ENCODE measurements at regions not wholly inside any gene's neighbourhood (a gene's known extent, or its start where the extent isn't known, plus 50 kb on each side); places are given as distances from the start of the nearest gene placed in this dataset.

DNA sequence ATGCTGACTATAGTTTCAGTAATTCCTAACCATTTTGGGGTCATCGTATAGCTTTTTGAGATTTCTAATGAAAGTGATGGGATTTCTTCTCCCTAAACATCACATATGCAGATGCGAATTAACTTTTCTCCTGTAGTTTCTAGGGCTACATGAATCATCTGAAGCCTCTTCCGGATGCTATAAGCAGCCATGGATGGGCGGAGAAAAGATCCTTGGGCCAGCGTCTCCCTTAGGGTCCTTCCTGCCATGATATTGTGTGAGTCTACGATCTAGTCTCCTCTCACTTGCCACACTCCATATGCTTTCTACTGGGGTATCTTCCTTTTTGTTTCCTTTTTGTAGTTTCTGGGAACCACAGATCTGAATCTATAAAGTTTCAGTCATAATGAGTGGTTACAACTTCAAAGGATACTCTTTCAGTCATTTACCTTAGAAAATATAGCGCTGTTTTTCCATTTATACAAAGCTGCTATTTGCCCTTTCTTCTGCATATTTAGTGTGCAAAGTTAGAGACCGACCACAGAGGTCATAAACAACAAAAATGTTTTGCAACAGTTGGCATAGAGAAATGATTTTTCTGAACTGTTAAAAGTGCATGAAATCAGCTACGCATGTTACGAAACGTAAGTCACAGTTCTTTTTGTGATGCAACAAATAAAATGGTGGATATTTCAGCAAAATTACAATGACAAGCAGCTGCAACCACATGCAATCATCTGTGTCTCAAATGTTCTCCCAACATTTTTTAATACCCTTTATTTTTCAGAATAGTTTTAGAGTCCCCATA, 396.2 kb upstream of the SLC35B3 start:
- in situ Hi-C loops (cut with HindIII; ENCODE audit: low pct_unique_long_range_greater_than_20kb, low sequenced_read_pairs) (no loop called here), intact Hi-C loops (cut with micrococcal nuclease; ENCODE audit: unreplicated experiment) (no loop called here)
- CTCF ChIA-PET, result no interaction called here

DNA sequence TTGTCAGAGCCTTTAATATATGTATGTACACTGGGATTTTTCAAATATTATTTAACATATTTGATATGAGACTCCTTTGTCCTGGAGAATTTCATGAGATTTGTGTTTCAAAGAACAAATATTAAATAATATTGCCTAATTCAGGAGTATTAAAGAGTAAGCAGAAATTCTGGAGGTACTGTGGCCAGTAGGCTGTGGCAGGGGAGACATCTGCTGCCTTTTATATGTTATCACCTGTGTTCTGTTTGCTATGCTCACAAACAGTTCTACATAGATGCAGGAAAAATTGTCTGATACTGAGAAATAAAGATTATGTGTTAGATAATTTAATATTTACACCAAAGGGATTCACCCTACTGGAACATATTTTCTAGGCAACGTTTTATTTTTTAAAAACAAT, 395.4 kb upstream of the SLC35B3 start:
- in situ Hi-C loops (cut with HindIII; ENCODE audit: low pct_unique_long_range_greater_than_20kb, low sequenced_read_pairs), result no loop called here
- no TSS peak for BruUV-seq (replicated peaks)
- Histone ChIP-seq H3K4me1 (ENCODE audit: control insufficient read depth, insufficient read depth, low read length) (no peaks in the 10 kb centered on the region), H3K36me3 (ENCODE audit: control insufficient read depth, insufficient read depth, low read length) (no peaks in the 10 kb centered on the region), H3K27ac (ENCODE audit: low read length) (no peak overlapping the region), H3K27me3 (ENCODE audit: control insufficient read depth, insufficient read depth, low read length) (peaks cover 4% of the 10 kb centered on the region; the same call in 1 of the 2 replicates), H3K4me3 (ENCODE audit: low read depth in 2 of 2, low read length in 2 of 2) (no peak overlapping the region), H3K9me3 (ENCODE audit: control insufficient read depth, insufficient read depth, low read depth, low read length) (no peaks in the 10 kb centered on the region)
- ATAC-seq (no peak), DNase-seq (ENCODE audit: low read depth, low spot score) (no peak)
- TF ChIP-seq SIN3A (IDR thresholded peaks at IDR 0.05; ENCODE audit: borderline replicate concordance, insufficient read depth, low read depth, low read length), result no peak
- TF ChIP-seq, protein P1, sequence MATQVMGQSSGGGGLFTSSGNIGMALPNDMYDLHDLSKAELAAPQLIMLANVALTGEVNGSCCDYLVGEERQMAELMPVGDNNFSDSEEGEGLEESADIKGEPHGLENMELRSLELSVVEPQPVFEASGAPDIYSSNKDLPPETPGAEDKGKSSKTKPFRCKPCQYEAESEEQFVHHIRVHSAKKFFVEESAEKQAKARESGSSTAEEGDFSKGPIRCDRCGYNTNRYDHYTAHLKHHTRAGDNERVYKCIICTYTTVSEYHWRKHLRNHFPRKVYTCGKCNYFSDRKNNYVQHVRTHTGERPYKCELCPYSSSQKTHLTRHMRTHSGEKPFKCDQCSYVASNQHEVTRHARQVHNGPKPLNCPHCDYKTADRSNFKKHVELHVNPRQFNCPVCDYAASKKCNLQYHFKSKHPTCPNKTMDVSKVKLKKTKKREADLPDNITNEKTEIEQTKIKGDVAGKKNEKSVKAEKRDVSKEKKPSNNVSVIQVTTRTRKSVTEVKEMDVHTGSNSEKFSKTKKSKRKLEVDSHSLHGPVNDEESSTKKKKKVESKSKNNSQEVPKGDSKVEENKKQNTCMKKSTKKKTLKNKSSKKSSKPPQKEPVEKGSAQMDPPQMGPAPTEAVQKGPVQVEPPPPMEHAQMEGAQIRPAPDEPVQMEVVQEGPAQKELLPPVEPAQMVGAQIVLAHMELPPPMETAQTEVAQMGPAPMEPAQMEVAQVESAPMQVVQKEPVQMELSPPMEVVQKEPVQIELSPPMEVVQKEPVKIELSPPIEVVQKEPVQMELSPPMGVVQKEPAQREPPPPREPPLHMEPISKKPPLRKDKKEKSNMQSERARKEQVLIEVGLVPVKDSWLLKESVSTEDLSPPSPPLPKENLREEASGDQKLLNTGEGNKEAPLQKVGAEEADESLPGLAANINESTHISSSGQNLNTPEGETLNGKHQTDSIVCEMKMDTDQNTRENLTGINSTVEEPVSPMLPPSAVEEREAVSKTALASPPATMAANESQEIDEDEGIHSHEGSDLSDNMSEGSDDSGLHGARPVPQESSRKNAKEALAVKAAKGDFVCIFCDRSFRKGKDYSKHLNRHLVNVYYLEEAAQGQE (IDR thresholded peaks at IDR 0.05; ENCODE audit: insufficient read depth in 1 of 2, low read depth in 2 of 2, low read length in 1 of 2), result no peak
- TF ChIP-seq TCF7L2 (IDR thresholded peaks at IDR 0.05; ENCODE audit: low read depth, low read length), result no peak
- no peak for TF ChIP-seq CTCF (IDR thresholded peaks at IDR 0.05)
- TF ChIP-seq POLR2AphosphoS5 (IDR thresholded peaks at IDR 0.05; ENCODE audit: low read depth, low read length), result no peak
- ChIA-PET CTCF (no interaction called here), POLR2A (no interaction called here)
- intact Hi-C loops (cut with micrococcal nuclease; ENCODE audit: unreplicated experiment), result no loop called here

More for the DNA sequence above, 396.2 kb upstream of the SLC35B3 start:
- Histone ChIP-seq H3K4me3 (ENCODE audit: low read depth in 2 of 2, low read length in 2 of 2) (no peak overlapping the region), H3K9me3 (ENCODE audit: control insufficient read depth, insufficient read depth, low read depth, low read length) (no peaks in the 10 kb centered on the region), H3K27me3 (ENCODE audit: control insufficient read depth, insufficient read depth, low read length) (peaks cover 5% of the 10 kb centered on the region; the same call in 1 of the 2 replicates), H3K36me3 (ENCODE audit: control insufficient read depth, insufficient read depth, low read length) (no peaks in the 10 kb centered on the region), H3K4me1 (ENCODE audit: control insufficient read depth, insufficient read depth, low read length) (no peaks in the 10 kb centered on the region), H3K27ac (ENCODE audit: low read length) (no peak overlapping the region)
- BruUV-seq (replicated peaks), result no TSS peak
- TF ChIP-seq POLR2AphosphoS5 (IDR thresholded peaks at IDR 0.05; ENCODE audit: low read depth, low read length) (no peak), CTCF (IDR thresholded peaks at IDR 0.05) (no peak), SIN3A (IDR thresholded peaks at IDR 0.05; ENCODE audit: borderline replicate concordance, insufficient read depth, low read depth, low read length) (no peak), TCF7L2 (IDR thresholded peaks at IDR 0.05; ENCODE audit: low read depth, low read length) (no peak)
- TF ChIP-seq, protein P1 (IDR thresholded peaks at IDR 0.05; ENCODE audit: insufficient read depth in 1 of 2, low read depth in 2 of 2, low read length in 1 of 2), result no peak
- ATAC-seq (no peak), DNase-seq (ENCODE audit: low read depth, low spot score) (no peak)
- POLR2A ChIA-PET, result interaction anchor here (0.6 kb wide), 1 partner anchor 115 kb away, joined by 3 read pairs; no protein-coding TSS in a partner anchor

All from Panc1 (cell line).